Skeletal muscle tissue (tissue), 3 donors: ENCODE measurements at regions not wholly inside any gene's neighbourhood (a gene's known extent, or its start where the extent isn't known, plus 50 kb on each side); places are given as distances from the start of the nearest gene placed in this dataset.
"Not testable (repeated sequence)": the region's sequence is repeated elsewhere in the genome, so short reads cannot be mapped to it uniquely, and the experiment has no call there.

Experiments
- H3K27ac ChIP-seq: one replicate; pipeline ENCODE4 v1.7.0; 2013; ENCODE audit warnings: mild to moderate bottlenecking, low read depth, low read length, inconsistent platforms
- H3K27me3 ChIP-seq, 3 donors: one replicate each; pipeline ENCODE4 v1.7.0; 2013; ENCODE audit warnings: low read length in 3 of 3; ENCODE audit not compliant: control insufficient read depth in 3 of 3, insufficient read depth in 3 of 3
- H3K36me3 ChIP-seq, 3 donors: one replicate each; pipeline ENCODE4 v1.7.0; 2013; ENCODE audit warnings: low read length in 3 of 3; ENCODE audit not compliant: control insufficient read depth in 3 of 3, insufficient read depth in 3 of 3
- H3K4me1 ChIP-seq, 3 donors: one replicate each; pipeline ENCODE4 v1.7.0; 2013; ENCODE audit warnings: low read length in 3 of 3, mild to moderate bottlenecking in 3 of 3; ENCODE audit not compliant: control insufficient read depth in 3 of 3, insufficient read depth in 3 of 3
- H3K4me3 ChIP-seq, 3 donors: one replicate each; pipeline ENCODE4 v1.7.0; 2013; ENCODE audit warnings: low read length in 3 of 3
- H3K9ac ChIP-seq, 3 donors: one replicate each; pipeline ENCODE4 v1.7.0; 2013; ENCODE audit warnings: low read length in 3 of 3, mild to moderate bottlenecking in 3 of 3, moderate library complexity in 2 of 3, low read depth in 1 of 3
- H3K9me3 ChIP-seq, 3 donors: one replicate each; pipeline ENCODE4 v1.7.0; 2013; ENCODE audit warnings: low read length in 3 of 3; ENCODE audit not compliant: control insufficient read depth in 3 of 3
- donor health status: Osteomylitis.

GRCh38 chr2:75292826-75293225 is 93.5 kb upstream of the TACR1 start:
- peaks cover 0 to 6% (median 5%) of the 10 kb centered on the region in 3 donors for H3K4me1 ChIP-seq
- H3K36me3 ChIP-seq: no peaks in the 10 kb centered on the region
- no peak overlapping the region for H3K4me3 ChIP-seq
- no peaks in the 10 kb centered on the region for H3K27me3 ChIP-seq
- H3K9ac ChIP-seq: no peak overlapping the region
- no peaks in the 10 kb centered on the region for H3K9me3 ChIP-seq
- H3K27ac ChIP-seq: no peak overlapping the region

DNA sequence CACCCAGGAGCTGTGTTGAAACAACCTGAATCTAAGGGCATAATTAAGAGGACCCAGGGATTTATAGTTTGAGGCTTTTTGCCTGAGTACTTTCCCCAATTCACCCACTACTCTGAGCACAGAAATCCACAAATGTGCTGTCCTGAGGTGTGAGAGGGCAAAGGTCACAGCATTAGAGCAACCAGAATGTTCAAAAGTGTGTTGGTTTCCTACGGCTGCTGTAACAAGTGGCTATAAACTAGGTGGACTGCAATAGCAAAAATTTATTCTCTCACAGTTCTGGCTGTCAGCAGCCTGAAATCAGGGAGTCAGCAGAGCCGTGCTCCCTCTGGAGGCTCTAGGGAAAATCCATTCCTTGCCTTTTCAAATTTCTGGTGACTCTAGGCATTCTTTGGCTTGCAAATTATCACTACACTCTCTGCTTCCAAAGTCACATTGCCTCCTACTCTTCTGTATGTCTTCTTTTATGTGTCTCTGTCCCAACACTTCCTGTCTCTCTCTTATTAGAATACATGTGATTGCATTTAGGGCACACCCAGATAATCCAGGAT is 91.4 kb upstream of the TACR1 start:
- Histone ChIP-seq H3K4me1 (peaks cover 0 to 6% (median 5%) of the 10 kb centered on the region in 3 donors), H3K9ac (no peak overlapping the region), H3K27ac (no peak overlapping the region), H3K27me3 (no peaks in the 10 kb centered on the region), H3K4me3 (no peak overlapping the region), H3K36me3 (no peaks in the 10 kb centered on the region), H3K9me3 (no peaks in the 10 kb centered on the region)

DNA sequence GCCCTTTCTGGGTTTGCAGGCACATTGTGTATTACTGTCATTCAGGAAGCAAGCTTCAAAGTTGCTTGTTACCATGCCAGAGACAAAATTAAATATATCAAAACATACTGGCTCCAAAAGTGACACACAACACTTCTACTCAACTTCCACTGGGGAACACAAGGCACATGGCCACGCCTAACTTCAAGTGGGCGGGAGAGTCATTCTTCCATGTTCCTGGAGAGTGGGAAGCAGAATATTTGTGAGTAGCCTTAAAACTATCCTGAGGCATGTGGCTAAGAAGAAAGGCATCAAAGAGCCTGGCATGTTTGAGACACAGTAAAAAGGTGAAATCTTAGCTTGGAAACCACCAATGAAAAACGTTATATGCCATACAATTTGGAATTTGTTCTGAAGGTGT is 90.5 kb upstream of the TACR1 start:
- peaks cover 0 to 6% (median 5%) of the 10 kb centered on the region in 3 donors for H3K4me1 ChIP-seq
- no peak overlapping the region for H3K27ac ChIP-seq
- H3K36me3 ChIP-seq: no peaks in the 10 kb centered on the region
- no peak overlapping the region for H3K4me3 ChIP-seq
- H3K9ac ChIP-seq: no peak overlapping the region
- no peaks in the 10 kb centered on the region for H3K27me3 ChIP-seq
- H3K9me3 ChIP-seq: no peaks in the 10 kb centered on the region

DNA sequence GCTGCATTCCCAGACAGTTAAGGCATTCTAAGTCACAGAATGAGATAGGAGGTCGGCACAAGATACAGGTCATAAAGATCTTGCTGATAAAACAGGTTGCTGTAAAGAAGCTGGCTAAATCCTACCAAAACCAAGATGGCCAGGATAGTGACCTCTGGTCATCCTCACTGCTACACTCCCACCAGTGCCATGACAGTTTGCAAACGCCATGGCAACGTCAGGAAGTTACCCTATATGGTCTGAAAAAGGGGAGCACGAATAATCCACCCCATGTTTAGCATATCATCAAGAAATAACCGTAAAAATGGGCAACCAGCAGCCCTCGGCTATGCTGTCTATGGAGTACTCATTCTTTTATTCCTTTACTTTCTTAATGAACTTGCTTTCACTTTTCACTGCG is 89.9 kb upstream of the TACR1 start:
- H3K4me1 ChIP-seq, H3K4me3 ChIP-seq, H3K9ac ChIP-seq, H3K36me3 ChIP-seq, H3K27ac ChIP-seq, H3K9me3 ChIP-seq, H3K27me3 ChIP-seq: not testable (repeated sequence)

DNA sequence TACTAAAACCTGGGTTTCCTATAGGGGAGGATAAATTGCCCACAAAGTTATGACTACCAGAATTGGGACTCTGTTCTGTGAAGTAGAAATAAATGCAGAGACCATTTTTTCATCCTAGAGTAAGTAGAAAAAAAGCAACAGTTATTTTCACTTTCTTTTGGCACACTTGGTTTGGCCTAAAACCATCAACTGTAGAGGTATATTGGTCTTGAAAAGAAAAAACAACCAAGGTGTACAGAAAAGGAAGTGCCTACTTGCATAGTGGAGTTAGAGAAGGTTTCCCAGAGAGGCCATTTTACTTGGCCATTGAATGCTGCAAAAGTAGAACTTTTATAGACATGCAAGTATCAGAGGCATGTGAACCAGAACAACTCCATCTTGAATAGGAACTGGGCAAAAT is 89.4 kb upstream of the TACR1 start:
- H3K4me3 ChIP-seq: no peak overlapping the region
- H3K9ac ChIP-seq: no peak overlapping the region
- H3K27ac ChIP-seq: no peak overlapping the region
- peaks cover 0 to 6% (median 5%) of the 10 kb centered on the region in 3 donors for H3K4me1 ChIP-seq
- H3K27me3 ChIP-seq: no peaks in the 10 kb centered on the region
- H3K9me3 ChIP-seq: no peaks in the 10 kb centered on the region
- no peaks in the 10 kb centered on the region for H3K36me3 ChIP-seq

DNA sequence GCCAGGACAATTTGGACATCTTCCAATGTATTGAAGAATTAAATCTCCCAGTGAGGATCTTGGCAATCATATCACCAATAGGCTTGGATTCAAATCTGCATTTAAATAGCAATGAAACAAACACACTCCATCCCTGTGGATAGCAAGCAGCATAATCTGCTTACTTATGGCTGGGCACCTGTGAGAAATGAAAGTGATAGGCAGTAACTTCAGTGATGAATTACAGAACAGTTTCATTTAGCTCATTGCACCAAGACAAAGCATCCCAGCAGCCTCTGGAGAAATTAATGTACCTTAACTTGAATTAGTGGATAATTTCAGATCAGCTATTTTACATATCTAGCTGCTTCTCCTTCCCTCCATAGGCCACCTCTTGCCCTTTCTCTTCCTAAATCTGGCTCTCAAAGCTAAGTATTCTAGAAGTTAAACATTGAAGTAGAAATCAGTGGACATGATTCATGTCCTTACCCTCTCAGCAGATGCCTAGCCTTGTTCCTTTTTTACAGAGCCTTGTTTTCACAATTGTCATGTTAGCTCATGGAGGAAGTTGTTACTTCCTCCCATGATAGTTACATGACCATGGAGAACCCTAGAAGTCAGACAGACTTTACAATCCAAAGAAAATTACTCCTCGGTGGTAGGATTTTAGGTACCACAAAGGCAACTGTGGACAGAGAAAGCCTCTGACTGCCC is 88.5 kb upstream of the TACR1 start:
- Histone ChIP-seq H3K27me3 (no peaks in the 10 kb centered on the region), H3K27ac (no peak overlapping the region)

DNA sequence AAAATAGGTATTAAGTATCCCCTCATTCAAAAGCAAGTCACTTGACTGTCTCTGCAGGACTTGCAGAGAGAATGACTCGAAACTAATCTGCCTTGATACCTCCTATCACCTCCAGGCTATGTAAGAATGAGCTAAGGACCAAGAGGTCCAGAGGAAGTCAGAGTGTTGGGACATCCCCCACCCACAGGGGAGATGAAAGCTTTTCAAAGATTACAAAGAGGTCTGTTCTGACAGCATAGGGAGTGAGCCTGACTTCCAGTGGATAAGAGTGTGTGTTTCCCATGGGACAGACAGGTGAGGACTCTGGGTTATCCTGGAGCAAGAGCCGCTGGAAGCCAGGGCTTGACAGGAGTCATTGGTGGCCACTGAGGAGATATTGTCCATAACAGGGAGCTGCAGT is 85.0 kb upstream of the TACR1 start:
- H3K9me3 ChIP-seq: no peaks in the 10 kb centered on the region
- no peaks in the 10 kb centered on the region for H3K27me3 ChIP-seq
- H3K36me3 ChIP-seq: no peaks in the 10 kb centered on the region
- H3K4me3 ChIP-seq: no peak overlapping the region
- no peak overlapping the region for H3K27ac ChIP-seq
- peaks cover 0 to 2% (median 2%) of the 10 kb centered on the region in 3 donors for H3K4me1 ChIP-seq
- H3K9ac ChIP-seq: no peak overlapping the region

More for the DNA sequence above, 88.5 kb upstream of the TACR1 start:
- Histone ChIP-seq H3K4me3 (no peak overlapping the region), H3K36me3 (no peaks in the 10 kb centered on the region), H3K9me3 (no peaks in the 10 kb centered on the region), H3K9ac (no peak overlapping the region), H3K4me1 (peaks cover 0 to 6% (median 5%) of the 10 kb centered on the region in 3 donors)

DNA sequence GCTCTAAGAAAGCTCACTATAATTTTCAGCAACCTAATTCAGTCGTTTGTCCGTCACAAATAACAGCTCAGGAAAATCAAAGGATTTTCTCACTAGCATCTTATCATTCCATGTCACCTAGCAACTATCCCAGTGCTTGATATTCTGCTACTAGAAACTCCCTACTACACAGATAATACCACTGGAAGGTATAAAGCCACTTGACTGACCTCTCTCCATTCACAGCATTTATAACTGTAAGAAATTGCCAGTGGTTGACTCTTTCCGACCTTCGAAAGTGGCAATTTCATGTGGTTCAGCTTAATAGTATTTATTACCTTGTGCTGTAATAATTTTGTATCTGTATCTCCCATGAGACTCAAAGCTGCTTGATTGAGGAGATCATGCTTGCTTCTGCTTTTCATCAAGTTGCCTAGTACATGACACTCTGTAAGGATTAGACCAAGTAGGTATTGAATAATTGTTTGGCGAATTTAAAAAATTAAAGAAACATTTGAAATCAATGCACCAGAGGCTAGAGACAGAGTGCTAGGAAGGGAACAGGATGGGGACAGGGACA is 79.6 kb upstream of the TACR1 start:
- Histone ChIP-seq H3K4me1 (no peaks in the 10 kb centered on the region), H3K4me3 (no peak overlapping the region), H3K36me3 (no peaks in the 10 kb centered on the region), H3K27ac (no peak overlapping the region), H3K27me3 (no peaks in the 10 kb centered on the region), H3K9ac (no peak overlapping the region), H3K9me3 (no peaks in the 10 kb centered on the region)

- Histone ChIP-seq H3K27me3 (no peaks in the 10 kb centered on the region), H3K36me3 (no peaks in the 10 kb centered on the region), H3K9ac (no peak overlapping the region), H3K9me3 (no peaks in the 10 kb centered on the region), H3K4me1 (no peaks in the 10 kb centered on the region), H3K4me3 (no peak overlapping the region), H3K27ac (no peak overlapping the region)
These were observed 79.0 kb upstream of the TACR1 start for GRCh38 chr2:75278314-75278713.

DNA sequence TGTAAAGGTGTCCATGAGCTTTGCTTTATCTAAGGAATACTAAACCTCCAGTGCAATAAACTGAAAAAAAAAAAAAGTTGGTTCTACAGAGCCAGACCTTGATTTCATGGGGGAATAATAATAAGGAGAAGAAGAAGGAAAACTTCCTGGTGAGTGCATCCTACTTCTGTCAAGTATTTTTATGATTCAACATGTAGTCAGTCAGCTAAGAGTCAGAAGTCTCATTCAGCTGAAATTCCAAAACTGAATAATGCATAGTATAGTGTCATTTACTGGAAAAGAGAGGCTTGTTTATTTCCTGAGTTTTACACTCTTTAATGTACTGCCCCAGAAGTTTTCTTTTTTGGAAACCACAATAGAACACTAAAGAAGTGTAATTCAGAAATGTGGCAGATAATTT is 77.8 kb upstream of the TACR1 start:
- no peak overlapping the region for H3K27ac ChIP-seq
- H3K9ac ChIP-seq: no peak overlapping the region
- no peaks in the 10 kb centered on the region for H3K36me3 ChIP-seq
- H3K4me1 ChIP-seq: no peaks in the 10 kb centered on the region
- no peaks in the 10 kb centered on the region for H3K9me3 ChIP-seq
- no peaks in the 10 kb centered on the region for H3K27me3 ChIP-seq
- H3K4me3 ChIP-seq: no peak overlapping the region
